Liver (tissue), 7 donors: ENCODE measurements at regions not wholly inside any gene's neighbourhood (a gene's known extent, or its start where the extent isn't known, plus 50 kb on each side); places are given as distances from the start of the nearest gene placed in this dataset.

Experiments used
- DNase-seq: peaks from one replicate; pipeline ENCODE4 v3.0.0-alpha.2; 2017; ENCODE audit warnings: low spot score
- H3K27ac ChIP-seq, 2 donors: one replicate each; pipeline ENCODE4 v1.7.0; 2013; ENCODE audit warnings: inconsistent platforms in 2 of 2, low read length in 2 of 2, control low read depth in 1 of 2, low read depth in 1 of 2, mild to moderate bottlenecking in 1 of 2
- H3K27me3 ChIP-seq, 4 donors: one replicate each; pipeline versions ENCODE4 v1.6.1 to v1.7.0; 2013; ENCODE audit warnings: low read length in 3 of 4, inconsistent platforms in 1 of 4, mild to moderate bottlenecking in 1 of 4, moderate library complexity in 1 of 4; ENCODE audit not compliant: control insufficient read depth in 4 of 4, insufficient read depth in 4 of 4
- H3K36me3 ChIP-seq, 4 donors: one replicate each; pipeline versions ENCODE4 v1.6.1 to v1.7.0; 2013; ENCODE audit warnings: low read length in 3 of 4, mild to moderate bottlenecking in 3 of 4, low read depth in 1 of 4, moderate library complexity in 1 of 4; ENCODE audit not compliant: control insufficient read depth in 4 of 4, insufficient read depth in 3 of 4
- H3K4me1 ChIP-seq, 4 donors: one replicate each; pipeline versions ENCODE4 v1.6.1 to v1.7.0; 2013; ENCODE audit warnings: low read length in 3 of 4, mild to moderate bottlenecking in 3 of 4, moderate library complexity in 1 of 4; ENCODE audit not compliant: control insufficient read depth in 4 of 4, insufficient read depth in 4 of 4
- H3K4me3 ChIP-seq, 3 donors: one replicate each; pipeline versions ENCODE4 v1.6.1 to v1.7.0; 2013; ENCODE audit warnings: low read length in 3 of 3, control low read depth in 1 of 3, low read depth in 1 of 3, mild to moderate bottlenecking in 1 of 3
- H3K9ac ChIP-seq, 2 donors: one replicate each; pipeline ENCODE4 v1.7.0; 2013; ENCODE audit warnings: low read length in 2 of 2, mild to moderate bottlenecking in 2 of 2, moderate library complexity in 2 of 2, control low read depth in 1 of 2, low read depth in 1 of 2
- H3K9me3 ChIP-seq, 4 donors: one replicate each; pipeline versions ENCODE4 v1.6.1 to v1.7.0; 2013; ENCODE audit warnings: low read length in 3 of 4; ENCODE audit not compliant: control insufficient read depth in 4 of 4
- ATF3 ChIP-seq: IDR thresholded peaks from 2 replicates; pipeline ENCODE4 v1.6.1; 2016; ENCODE audit warnings: antibody characterized with exemption
- EGR1 ChIP-seq, 2 donors: IDR thresholded peaks; 2 replicates each; pipeline ENCODE4 v1.6.1; 2016 to 2018; ENCODE audit warnings: antibody characterized with exemption in 2 of 2, low read depth in 2 of 2
- FOXA1 ChIP-seq: IDR thresholded peaks from 2 replicates; pipeline ENCODE4 v1.6.1; 2016; ENCODE audit warnings: antibody characterized with exemption
- FOXA2 ChIP-seq: IDR thresholded peaks from 2 replicates; pipeline ENCODE4 v1.6.1; 2016; ENCODE audit warnings: antibody characterized with exemption
- GABPA ChIP-seq, 2 donors: IDR thresholded peaks in 1 of 2; conservative IDR thresholded peaks in 1 of 2; 2 replicates each; pipeline ENCODE4 v1.6.1; 2016; ENCODE audit warnings: antibody characterized with exemption in 2 of 2, mild to moderate bottlenecking in 1 of 2, moderate library complexity in 1 of 2
- HNF4A ChIP-seq, 2 donors: conservative IDR thresholded peaks; 2 replicates each; pipeline ENCODE4 v1.6.1; 2016; ENCODE audit warnings: antibody characterized with exemption in 2 of 2, mild to moderate bottlenecking in 2 of 2
- HNF4G ChIP-seq: IDR thresholded peaks from 2 replicates; pipeline ENCODE4 v1.6.1; 2016; ENCODE audit warnings: antibody characterized with exemption
- JUND ChIP-seq, 2 donors: IDR thresholded peaks; 2 replicates each; pipeline ENCODE4 v1.6.1; 2016; ENCODE audit warnings: antibody characterized with exemption in 2 of 2
- MAX ChIP-seq: IDR thresholded peaks from 2 replicates; pipeline ENCODE4 v1.6.1; 2016; ENCODE audit warnings: antibody characterized with exemption
- NR2F2 ChIP-seq: IDR thresholded peaks from 2 replicates; pipeline ENCODE4 v1.6.1; 2016; ENCODE audit warnings: antibody characterized with exemption
- RAD21 ChIP-seq, 2 donors: IDR thresholded peaks; 2 replicates each; pipeline ENCODE4 v1.6.1; 2016; ENCODE audit warnings: antibody characterized with exemption in 2 of 2, mild to moderate bottlenecking in 2 of 2
- RXRA ChIP-seq, 2 donors: IDR thresholded peaks; 2 replicates each; pipeline ENCODE4 v1.6.1; 2017 to 2018; ENCODE audit warnings: antibody characterized with exemption in 2 of 2, mild to moderate bottlenecking in 1 of 2
- SP1 ChIP-seq: IDR thresholded peaks from 2 replicates; pipeline ENCODE4 v1.6.1; 2018; ENCODE audit warnings: antibody characterized with exemption, mild to moderate bottlenecking
- TAF1 ChIP-seq: conservative IDR thresholded peaks from 2 replicates; pipeline ENCODE4 v1.6.1; 2016; ENCODE audit warnings: antibody characterized with exemption, mild to moderate bottlenecking
- YY1 ChIP-seq: IDR thresholded peaks from 2 replicates; pipeline ENCODE4 v1.6.1; 2016; ENCODE audit warnings: antibody characterized with exemption, mild to moderate bottlenecking
- ZBTB33 ChIP-seq: IDR thresholded peaks from 2 replicates; pipeline ENCODE4 v1.6.1; 2016; ENCODE audit warnings: antibody characterized with exemption
- WGBS: extraction: QIAGEN DNeasy Blood & Tissue Kit; methylation state at CpG from one replicate; pipeline ENCODE4 v1.1.7; 2013; 5-methylcytosine and 5-hydroxymethylcytosine counted together
- donor health status: healthy.
- donor health status: healthy.
- donor health status: healthy.
- donor health status: healthy.

- TF ChIP-seq ATF3 (no peak), RAD21 (IDR thresholded peaks at IDR 0.05) (no peak), SP1 (no peak), JUND (IDR thresholded peaks at IDR 0.05) (no peak), HNF4A (conservative IDR thresholded peaks at IDR 0.05) (no peak), ZBTB33 (no peak), TAF1 (no peak), RXRA (IDR thresholded peaks at IDR 0.05) (no peak), FOXA2 (no peak)
These were observed 95.5 kb upstream of the MSX1 start (continued) for GRCh38 chr4:4763822-4764557.

GRCh38 chr4:4762909-4763821, 96.3 kb upstream of the MSX1 start:
- no peak for DNase-seq
- Histone ChIP-seq H3K27me3 (no peaks in the 10 kb centered on the region), H3K36me3 (no peaks in the 10 kb centered on the region), H3K9me3 (no peaks in the 10 kb centered on the region), H3K4me3 (no peak overlapping the region), H3K9ac (no peak overlapping the region), H3K27ac (no peak overlapping the region), H3K4me1 (no peaks in the 10 kb centered on the region)
- no peak for TF ChIP-seq FOXA2
- no peak for TF ChIP-seq GABPA (IDR thresholded peaks at IDR 0.05 in 1 of 2, conservative IDR thresholded peaks at IDR 0.05 in 1 of 2)
- TF ChIP-seq YY1 = no peak
- no peak for TF ChIP-seq RAD21 (IDR thresholded peaks at IDR 0.05)
- 59% methylated on average over 27 of the region's 27 CpGs for WGBS

GRCh38 chr4:4762300-4762699, 97.2 kb upstream of the MSX1 start:
- H3K36me3 ChIP-seq = no peaks in the 10 kb centered on the region
- H3K27me3 ChIP-seq = no peaks in the 10 kb centered on the region
- no peak overlapping the region for H3K4me3 ChIP-seq
- no peaks in the 10 kb centered on the region for H3K4me1 ChIP-seq
- DNase-seq = no peak
- no peak overlapping the region for H3K9ac ChIP-seq
- WGBS = 85% methylated on average over 9 of the region's 9 CpGs
- TF ChIP-seq MAX (no peak), FOXA2 (no peak), EGR1 (IDR thresholded peaks at IDR 0.05; ENCODE audit: low read depth in 2 of 2) (no peak), SP1 (no peak), ATF3 (no peak), NR2F2 (no peak), RXRA (IDR thresholded peaks at IDR 0.05) (no peak), YY1 (no peak), GABPA (IDR thresholded peaks at IDR 0.05 in 1 of 2, conservative IDR thresholded peaks at IDR 0.05 in 1 of 2) (no peak), ZBTB33 (no peak), HNF4A (conservative IDR thresholded peaks at IDR 0.05) (no peak), FOXA1 (no peak), HNF4G (no peak)
- no peaks in the 10 kb centered on the region for H3K9me3 ChIP-seq
- no peak overlapping the region for H3K27ac ChIP-seq
